ENCODE measurements at regions not wholly inside any gene's neighbourhood (a gene's known extent, or its start where the extent isn't known, plus 50 kb on each side); places are given as distances from the start of the nearest gene placed in this dataset.

DNA sequence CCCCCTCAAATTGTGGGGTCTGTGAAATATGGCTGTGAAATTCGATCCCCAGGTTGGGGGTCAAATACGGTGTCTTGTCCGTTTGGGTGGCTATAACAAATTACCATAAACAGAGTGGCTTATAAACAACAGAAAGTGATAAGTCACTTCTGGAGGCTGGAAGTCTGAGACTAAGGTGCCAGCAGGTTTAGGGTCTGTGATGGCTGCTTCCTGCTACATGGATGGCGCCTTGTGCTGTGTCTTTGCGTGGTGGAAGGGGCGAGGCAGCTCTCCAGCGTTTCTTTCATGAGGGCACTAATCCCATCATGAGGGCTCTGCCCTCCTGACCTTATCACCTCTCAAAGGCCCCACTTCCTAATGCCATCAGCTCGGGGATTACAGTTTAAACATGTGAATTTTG, 120.0 kb downstream of the IRF8 start:
- H3K4me3 ChIP-seq, result no peak overlapping the region
- no peaks in the 10 kb centered on the region for H3K36me3 ChIP-seq
- no peak overlapping the region for H3K27ac ChIP-seq
- peaks cover 4% of the 10 kb centered on the region; the same call in 1 of the 2 replicates for H3K9me3 ChIP-seq (replicated peaks)
- no peak for DNase-seq
- H3K4me1 ChIP-seq, result no peaks in the 10 kb centered on the region; the same call in 1 of the 2 replicates
- H3K27me3 ChIP-seq, result no peaks in the 10 kb centered on the region

DNA sequence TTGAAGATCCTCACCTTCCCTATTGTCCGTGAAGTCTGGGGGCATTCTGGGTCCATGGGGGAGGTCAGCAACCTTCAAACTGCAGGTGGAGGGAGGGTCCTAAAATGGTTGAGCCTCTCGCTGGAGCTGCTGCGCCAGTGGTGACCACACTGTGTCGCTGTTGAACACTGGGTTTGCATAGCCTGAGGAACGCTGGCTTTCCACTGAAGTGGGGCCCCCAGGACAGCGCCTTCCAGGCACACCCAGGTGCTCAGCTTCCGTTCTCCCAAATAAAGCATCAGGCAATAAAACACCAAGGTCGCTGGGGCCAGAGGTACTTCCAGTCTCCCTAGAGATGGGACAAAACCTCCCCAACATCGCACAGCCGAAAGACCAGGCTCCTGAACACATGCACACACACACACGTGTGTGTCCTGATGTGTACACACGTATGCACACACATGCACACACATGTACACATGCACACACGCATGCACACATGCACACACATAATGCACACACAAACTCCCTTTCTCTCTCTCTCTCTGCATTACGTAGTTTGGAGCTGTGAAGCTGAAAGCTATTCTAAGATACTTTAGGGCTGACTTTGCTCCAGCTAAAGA, 120.6 kb downstream of the IRF8 start:
- H3K4me3 ChIP-seq, result no peak overlapping the region
- H3K36me3 ChIP-seq, result no peaks in the 10 kb centered on the region
- no peak overlapping the region for H3K27ac ChIP-seq
- H3K27me3 ChIP-seq, result no peaks in the 10 kb centered on the region
- no peaks in the 10 kb centered on the region; the same call in 1 of the 2 replicates for H3K4me1 ChIP-seq
- DNase-seq, result no peak
- H3K9me3 ChIP-seq (replicated peaks), result peaks cover 4% of the 10 kb centered on the region; the same call in 1 of the 2 replicates

DNA sequence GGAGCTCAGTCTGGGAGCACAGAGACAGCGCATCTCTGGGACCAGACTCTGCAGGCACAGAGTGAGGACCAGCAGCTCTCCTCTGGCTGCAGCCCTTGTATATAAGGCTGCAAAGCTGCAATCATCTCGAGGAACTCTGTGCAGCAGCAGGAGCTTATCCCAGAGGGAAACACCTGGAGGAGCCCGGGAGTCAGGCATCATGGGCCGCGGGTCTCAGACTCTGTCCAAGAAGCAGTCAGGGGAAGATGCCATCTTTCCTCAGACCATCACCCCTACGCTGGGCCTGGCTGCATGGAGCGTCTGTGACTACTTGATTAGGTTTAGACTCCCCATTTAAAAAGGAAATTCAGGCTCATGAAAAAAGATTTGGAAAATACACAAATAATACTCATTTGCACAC, 122.0 kb downstream of the IRF8 start:
- no peak for DNase-seq

DNA sequence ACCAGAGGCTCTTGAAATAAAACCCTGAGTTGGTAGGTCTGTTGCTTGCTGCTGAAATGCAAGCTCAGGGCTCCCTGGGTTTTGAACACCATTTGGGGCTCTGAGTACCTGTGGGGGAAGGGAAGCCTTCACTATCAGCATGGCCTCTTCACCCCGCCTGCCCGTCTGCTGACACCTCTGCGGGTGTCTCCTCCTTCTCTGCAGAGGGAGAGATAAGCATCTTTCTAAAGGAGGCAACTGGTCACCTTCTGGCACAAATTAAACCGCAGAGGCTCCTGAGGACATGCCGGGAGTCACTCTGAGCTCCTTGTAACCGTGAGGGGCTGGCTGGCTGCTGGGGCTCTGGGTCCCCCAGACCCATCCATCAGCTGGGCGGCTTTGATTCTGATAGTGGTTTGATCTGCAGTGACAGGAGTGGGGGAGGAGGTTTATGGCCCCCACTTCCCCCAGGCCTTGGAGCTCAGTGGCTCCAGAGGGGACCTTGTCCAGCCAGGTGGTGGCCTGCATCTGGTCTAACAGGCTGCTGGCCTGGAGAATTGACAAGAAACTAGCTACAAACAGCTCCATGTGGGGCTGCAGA, 123.5 kb downstream of the IRF8 start:
- Histone ChIP-seq H3K4me3 (no peak overlapping the region), H3K27ac (no peak overlapping the region), H3K9me3 (replicated peaks) (peaks cover 4% of the 10 kb centered on the region; the same call in 1 of the 2 replicates), H3K36me3 (no peaks in the 10 kb centered on the region), H3K27me3 (no peaks in the 10 kb centered on the region), H3K4me1 (no peaks in the 10 kb centered on the region; the same call in 1 of the 2 replicates)
- DNase-seq, result no peak

More for the DNA sequence above, 122.0 kb downstream of the IRF8 start:
- Histone ChIP-seq H3K27me3 (no peaks in the 10 kb centered on the region), H3K27ac (no peak overlapping the region), H3K36me3 (no peaks in the 10 kb centered on the region), H3K9me3 (replicated peaks) (peaks cover 4% of the 10 kb centered on the region; the same call in 1 of the 2 replicates), H3K4me1 (no peaks in the 10 kb centered on the region; the same call in 1 of the 2 replicates), H3K4me3 (no peak overlapping the region)

DNA sequence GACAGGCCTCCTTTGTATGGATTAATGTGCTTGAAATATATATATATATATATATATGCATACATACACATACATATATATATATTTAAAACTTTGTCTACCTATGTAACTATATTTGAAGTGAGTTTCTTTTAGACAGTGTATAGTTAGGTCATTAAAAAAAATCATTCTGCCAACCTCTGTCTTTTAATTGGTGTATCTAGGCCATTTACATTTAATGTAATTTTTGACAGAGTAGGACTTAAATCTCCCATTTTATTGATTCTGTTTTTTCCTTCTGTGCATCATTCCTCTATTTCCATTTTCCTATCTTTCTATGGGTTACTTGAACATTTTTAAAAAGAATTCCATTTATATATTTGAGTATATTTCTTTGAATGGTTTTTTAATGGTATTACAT, 125.2 kb downstream of the IRF8 start:
- H3K36me3 ChIP-seq, result no peaks in the 10 kb centered on the region
- no peaks in the 10 kb centered on the region for H3K27me3 ChIP-seq
- no peak for DNase-seq

DNA sequence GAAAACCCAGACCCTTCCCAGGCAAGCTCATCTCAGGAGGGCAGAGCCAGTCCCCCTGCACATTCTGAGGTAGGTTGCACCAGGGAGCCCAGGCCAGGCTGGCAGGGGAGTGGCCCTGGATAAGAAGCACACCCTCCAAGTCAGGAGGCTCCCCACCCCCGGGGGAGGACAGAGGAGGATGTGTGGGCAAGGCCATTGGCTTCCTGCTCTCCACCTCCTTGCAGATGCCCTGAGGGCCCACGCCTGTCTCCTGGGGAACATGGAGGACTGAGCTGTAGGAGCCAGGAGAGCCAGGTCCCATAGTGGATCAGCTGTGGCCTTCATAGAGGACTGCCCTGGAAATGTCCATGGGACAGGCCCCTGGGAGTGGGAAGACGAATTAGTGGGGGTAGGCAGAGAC, 126.7 kb downstream of the IRF8 start:
- no peaks in the 10 kb centered on the region for H3K27me3 ChIP-seq

More for the DNA sequence above, 125.2 kb downstream of the IRF8 start:
- H3K27ac ChIP-seq, result no peak overlapping the region
- no peaks in the 10 kb centered on the region for H3K4me1 ChIP-seq
- H3K9me3 ChIP-seq (replicated peaks), result peaks cover 4% of the 10 kb centered on the region; the same call in 1 of the 2 replicates
- no peak overlapping the region for H3K4me3 ChIP-seq

DNA sequence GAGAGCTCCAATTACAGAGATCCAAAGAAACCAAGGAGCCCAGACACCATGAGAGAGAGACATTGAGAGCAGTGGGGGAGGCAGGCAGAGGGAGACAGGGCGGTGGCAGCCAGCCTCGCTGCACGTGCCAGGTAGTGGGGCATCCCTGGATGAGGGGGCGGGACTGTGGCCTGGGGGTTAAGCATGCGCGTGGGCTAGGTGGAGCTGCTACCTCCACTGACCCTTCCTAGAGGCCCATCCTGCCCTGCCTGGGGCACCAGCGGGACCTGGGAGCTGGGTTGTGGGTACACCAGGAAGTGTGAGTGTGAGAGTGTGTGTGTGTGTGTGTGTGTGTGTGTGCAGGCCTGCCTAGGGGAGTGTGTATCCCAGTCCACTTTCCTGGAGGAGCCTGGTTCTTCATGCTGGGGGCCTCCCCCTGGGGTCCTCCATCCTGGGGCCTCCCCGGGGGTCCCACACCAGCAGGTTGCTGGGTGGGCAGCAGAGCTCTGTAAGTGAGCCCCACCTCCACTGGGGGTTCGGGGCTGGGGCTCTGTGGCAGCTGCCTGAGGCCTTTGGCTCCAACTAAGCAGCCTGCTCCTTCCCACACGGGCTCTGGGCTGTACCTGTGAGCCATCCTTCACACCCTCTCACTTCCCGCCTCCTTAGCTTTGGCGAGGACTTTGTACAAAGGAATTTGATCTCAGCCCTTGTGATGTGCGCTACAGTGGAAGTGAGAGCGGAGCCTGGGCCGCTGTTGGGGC, 127.4 kb downstream of the IRF8 start:
- Histone ChIP-seq H3K4me3 (no peak overlapping the region), H3K27ac (no peak overlapping the region), H3K4me1 (no peaks in the 10 kb centered on the region), H3K27me3 (no peaks in the 10 kb centered on the region), H3K36me3 (no peaks in the 10 kb centered on the region), H3K9me3 (replicated peaks) (peaks cover 4% of the 10 kb centered on the region; the same call in 1 of the 2 replicates)
- DNase-seq, result no peak

More for the DNA sequence above, 126.7 kb downstream of the IRF8 start:
- no peak for DNase-seq
- H3K36me3 ChIP-seq, result no peaks in the 10 kb centered on the region
- no peaks in the 10 kb centered on the region for H3K4me1 ChIP-seq
- peaks cover 4% of the 10 kb centered on the region; the same call in 1 of the 2 replicates for H3K9me3 ChIP-seq (replicated peaks)
- no peak overlapping the region for H3K4me3 ChIP-seq
- H3K27ac ChIP-seq, result no peak overlapping the region

DNA sequence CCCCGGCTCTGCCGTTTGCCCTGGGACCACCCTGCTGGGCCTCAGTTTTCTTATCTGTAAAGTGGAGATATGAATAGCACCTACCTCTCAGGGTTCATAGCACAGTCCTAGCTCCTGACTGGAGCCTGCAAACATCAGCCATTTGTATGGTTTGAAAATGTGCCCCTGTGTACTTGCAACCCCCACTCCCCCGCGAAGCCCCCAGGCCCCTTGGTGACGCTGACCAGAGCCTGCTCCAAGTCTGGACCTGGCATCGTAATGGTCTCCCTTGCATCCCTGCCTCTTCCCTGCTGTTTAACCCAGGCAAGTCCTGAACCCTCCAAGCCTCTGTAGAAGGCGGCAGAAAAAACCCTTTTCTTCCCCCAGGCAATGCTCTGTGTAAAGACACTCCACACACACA, 128.0 kb downstream of the IRF8 start:
- Histone ChIP-seq H3K27me3 (no peaks in the 10 kb centered on the region), H3K27ac (no peak overlapping the region), H3K4me3 (no peak overlapping the region), H3K4me1 (no peaks in the 10 kb centered on the region), H3K36me3 (no peaks in the 10 kb centered on the region), H3K9me3 (replicated peaks) (peaks cover 4% of the 10 kb centered on the region; the same call in 1 of the 2 replicates)
- DNase-seq, result no peak

DNA sequence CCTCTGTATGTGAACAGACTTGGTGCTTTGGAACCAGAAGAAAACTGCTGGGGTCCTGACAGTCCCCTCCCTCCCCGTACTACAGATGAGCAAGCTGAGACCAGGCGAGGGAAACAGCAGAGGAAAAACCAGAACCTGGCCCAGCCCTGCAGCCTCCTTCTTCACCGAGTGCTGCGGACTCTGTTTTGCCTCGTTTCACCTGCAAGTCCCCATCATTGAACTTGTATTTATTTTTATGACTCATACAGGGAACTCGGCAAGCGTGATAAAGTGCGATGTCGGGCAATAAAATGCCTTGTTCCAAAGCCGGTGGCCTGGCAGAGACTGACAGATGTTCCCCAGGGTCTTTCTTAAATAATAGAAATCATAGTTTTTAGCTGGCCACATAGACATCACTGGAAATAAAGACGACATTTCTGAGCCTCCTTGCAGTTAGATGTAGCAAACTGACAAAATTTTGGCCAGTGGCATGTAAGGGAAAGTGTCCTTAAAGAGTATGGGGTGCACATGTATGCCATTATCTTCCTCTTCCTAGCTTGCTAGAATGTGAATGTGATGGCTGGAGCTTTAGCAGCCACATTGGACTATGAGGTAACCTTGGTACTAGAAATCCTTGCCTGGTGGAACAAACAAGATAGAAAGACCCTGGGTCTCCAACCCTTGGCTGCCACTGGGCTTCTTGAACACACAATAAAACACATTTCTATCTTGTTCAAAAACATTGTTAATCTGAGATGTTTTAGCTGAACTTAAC, 128.6 kb downstream of the IRF8 start:
- H3K4me1 ChIP-seq, result no peaks in the 10 kb centered on the region
- H3K9me3 ChIP-seq (replicated peaks), result peaks cover 4% of the 10 kb centered on the region; the same call in 1 of the 2 replicates
- no peak overlapping the region for H3K4me3 ChIP-seq
- no peak overlapping the region for H3K27ac ChIP-seq
- no peak for DNase-seq
- no peaks in the 10 kb centered on the region for H3K27me3 ChIP-seq
- H3K36me3 ChIP-seq, result no peaks in the 10 kb centered on the region

DNA sequence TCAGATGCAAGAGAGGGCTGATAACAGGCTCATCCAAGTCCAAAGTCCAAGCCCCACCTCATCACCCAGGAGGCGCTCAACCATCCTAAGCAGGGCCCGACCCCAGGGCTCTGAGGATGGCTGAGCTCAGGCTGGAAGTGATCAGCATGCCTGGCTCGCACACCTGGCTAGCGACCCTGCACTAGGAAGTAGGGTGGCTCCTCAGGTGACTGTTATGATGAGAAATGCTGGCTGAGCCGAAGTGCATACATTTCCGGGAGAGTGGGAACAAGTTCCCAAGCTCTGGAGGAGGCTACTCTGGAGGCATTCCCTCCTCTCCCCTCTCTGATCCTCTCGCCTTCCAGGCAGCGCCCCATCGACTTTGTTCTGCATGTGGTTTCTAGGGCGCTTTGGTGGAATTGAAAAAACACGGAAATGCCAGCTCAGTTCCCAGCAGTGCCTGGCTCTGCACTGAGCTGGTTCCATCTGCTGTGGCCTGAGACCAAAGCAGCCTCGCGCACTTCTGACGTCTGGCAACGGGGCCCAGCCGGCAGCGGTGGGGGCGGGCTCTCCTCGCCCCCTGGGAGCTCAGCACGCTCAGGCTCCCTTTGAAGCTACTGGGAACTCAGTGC, 130.3 kb downstream of the IRF8 start:
- Histone ChIP-seq H3K36me3 (no peaks in the 10 kb centered on the region), H3K4me1 (no peaks in the 10 kb centered on the region; the same call in 1 of the 2 replicates), H3K27ac (no peak overlapping the region), H3K4me3 (no peak overlapping the region), H3K27me3 (no peaks in the 10 kb centered on the region), H3K9me3 (replicated peaks) (no peaks in the 10 kb centered on the region)
- DNase-seq, result peak; percentile 38 to 54

DNA sequence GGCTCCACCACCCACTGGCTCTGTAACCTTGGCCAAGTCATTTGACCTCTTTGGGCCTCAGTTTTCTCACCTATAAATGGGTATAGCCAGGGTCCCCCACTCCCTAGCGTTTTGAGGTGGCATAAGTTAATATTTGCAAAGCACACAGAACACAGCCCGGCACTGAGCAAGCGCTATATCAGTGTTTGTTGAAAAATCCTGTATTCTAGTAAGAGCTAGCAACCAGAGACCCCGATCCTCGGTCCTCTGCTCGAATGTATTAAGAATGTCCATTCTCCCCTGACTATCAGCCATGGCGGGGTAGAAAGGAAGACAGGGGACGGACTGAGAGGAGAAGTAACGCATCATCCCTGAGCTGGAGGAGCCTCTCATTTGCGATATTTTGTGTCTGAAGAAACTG, 131.2 kb downstream of the IRF8 start:
- Histone ChIP-seq H3K27ac (no peak overlapping the region), H3K9me3 (replicated peaks) (no peaks in the 10 kb centered on the region), H3K27me3 (no peaks in the 10 kb centered on the region), H3K4me1 (no peaks in the 10 kb centered on the region; the same call in 1 of the 2 replicates), H3K4me3 (no peak overlapping the region), H3K36me3 (no peaks in the 10 kb centered on the region)
- DNase-seq, result no peak

DNA sequence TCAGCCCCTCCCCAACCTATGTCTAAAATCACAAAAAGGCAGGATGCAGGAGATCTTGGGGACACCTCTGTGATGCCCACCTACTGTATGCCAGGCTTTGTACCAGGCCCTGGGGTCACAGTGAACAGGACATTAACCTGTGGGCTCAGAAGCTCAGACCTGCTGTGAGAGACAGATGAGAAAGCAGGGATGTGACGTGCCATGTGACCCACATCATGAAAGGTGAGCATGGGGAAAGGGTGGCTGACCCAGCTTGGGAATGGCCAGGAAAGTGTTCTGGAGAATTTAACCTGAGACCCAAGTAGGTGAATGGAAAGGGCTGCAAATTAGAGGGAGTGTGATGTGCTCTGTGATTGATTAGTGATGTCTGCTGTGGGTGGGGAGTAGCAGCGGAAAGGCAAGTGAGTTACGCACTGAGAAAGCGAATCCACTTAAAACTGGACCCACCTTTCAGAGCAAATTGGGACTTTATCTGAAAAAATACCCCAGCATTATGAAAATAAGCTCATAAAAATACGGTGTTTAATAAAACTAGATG, 132.2 kb downstream of the IRF8 start:
- Histone ChIP-seq H3K27me3 (no peaks in the 10 kb centered on the region), H3K36me3 (no peaks in the 10 kb centered on the region)
- no peak for DNase-seq

DNA sequence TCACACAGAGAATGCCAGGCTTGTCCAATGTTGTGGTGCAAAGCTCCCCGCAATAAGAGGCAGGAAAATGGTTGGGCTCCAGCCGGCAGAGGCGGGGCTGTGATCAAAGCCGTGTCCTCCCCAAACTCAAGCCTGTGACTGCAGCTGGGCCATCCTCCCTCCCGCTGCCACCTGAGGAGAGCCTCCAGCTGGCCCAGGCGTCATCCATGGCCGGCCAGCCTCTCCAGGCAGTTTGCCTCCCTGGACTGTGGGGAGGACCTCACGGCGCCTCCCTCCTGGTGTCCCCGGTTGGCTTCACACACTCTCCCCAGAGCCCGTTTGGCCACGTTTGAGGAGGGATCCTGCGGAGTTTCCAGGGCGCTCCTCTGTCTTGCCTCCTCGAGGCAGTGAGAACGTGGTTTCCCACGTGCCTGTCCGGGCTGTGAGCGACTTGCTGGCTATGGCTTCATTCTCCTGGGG, 134.1 kb downstream of the IRF8 start:
- no peaks in the 10 kb centered on the region for H3K27me3 ChIP-seq
- no peaks in the 10 kb centered on the region; the same call in 1 of the 2 replicates for H3K4me1 ChIP-seq
- H3K9me3 ChIP-seq (replicated peaks), result no peaks in the 10 kb centered on the region
- H3K4me3 ChIP-seq, result no peak overlapping the region; the same call in 1 of the 2 replicates
- no peak overlapping the region for H3K27ac ChIP-seq
- H3K36me3 ChIP-seq, result no peaks in the 10 kb centered on the region
- DNase-seq, result peak; percentile 40 to 55

More for the DNA sequence above, 132.2 kb downstream of the IRF8 start:
- Histone ChIP-seq H3K27ac (no peak overlapping the region), H3K9me3 (replicated peaks) (no peaks in the 10 kb centered on the region), H3K4me1 (no peaks in the 10 kb centered on the region; the same call in 1 of the 2 replicates), H3K4me3 (no peak overlapping the region)

DNA sequence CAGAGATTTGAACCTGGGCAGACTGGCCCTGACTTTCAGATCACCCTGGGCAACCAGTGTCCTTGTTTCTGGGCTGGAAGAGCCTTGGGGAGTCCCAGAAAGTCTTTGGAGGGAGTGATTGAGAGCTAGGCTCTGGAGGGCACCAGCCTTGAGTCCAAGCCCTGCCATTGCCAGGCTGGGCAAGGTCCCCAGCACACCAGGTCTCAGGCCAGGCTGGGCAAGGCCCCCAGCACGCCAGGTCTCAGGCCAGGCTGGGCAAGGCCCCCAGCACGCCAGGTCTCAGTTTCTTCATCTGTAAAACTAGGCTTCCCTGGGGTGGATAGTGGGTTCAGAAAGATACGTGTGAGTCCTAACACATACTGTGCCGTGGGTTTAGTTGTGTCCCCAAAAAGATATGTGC, 135.0 kb downstream of the IRF8 start:
- H3K4me1 ChIP-seq, result peaks cover 7% of the 10 kb centered on the region; the same call in 1 of the 2 replicates
- no peak overlapping the region for H3K4me3 ChIP-seq
- H3K27me3 ChIP-seq, result no peaks in the 10 kb centered on the region
- no peak for DNase-seq
- H3K27ac ChIP-seq, result no peak overlapping the region
- H3K9me3 ChIP-seq (replicated peaks), result no peaks in the 10 kb centered on the region
- H3K36me3 ChIP-seq, result no peaks in the 10 kb centered on the region

Measured in SJCRH30 (cell line).